Hepatocyte (in vitro differentiated cells): ENCODE measurements at regions not wholly inside any gene's neighbourhood (a gene's known extent, or its start where the extent isn't known, plus 50 kb on each side); places are given as distances from the start of the nearest gene placed in this dataset.

Experiments used
- EZH2 ChIP-seq: fragments of 200-600 bp; sonication (generic); IDR thresholded peaks from 2 replicates; pipeline ENCODE4 v1.6.1; 2016; ENCODE audit warnings: antibody characterized with exemption, mild to moderate bottlenecking, borderline replicate concordance
- EZH2phosphoT487 ChIP-seq: fragments of 200-600 bp; sonication (generic); IDR thresholded peaks from one replicate; pipeline ENCODE4 v1.6.1; 2018; ENCODE audit warnings: antibody characterized with exemption, mild to moderate bottlenecking, low read depth, moderate library complexity; ENCODE audit not compliant: unreplicated experiment, severe bottlenecking
- TF ChIP-seq, protein P1 (sequence below): fragments of 200-600 bp; sonication (generic); IDR thresholded peaks from 2 replicates; pipeline ENCODE4 v1.5.1; 2016; ENCODE audit warnings: antibody characterized with exemption, mild to moderate bottlenecking; ENCODE audit not compliant: poor library complexity

DNA sequence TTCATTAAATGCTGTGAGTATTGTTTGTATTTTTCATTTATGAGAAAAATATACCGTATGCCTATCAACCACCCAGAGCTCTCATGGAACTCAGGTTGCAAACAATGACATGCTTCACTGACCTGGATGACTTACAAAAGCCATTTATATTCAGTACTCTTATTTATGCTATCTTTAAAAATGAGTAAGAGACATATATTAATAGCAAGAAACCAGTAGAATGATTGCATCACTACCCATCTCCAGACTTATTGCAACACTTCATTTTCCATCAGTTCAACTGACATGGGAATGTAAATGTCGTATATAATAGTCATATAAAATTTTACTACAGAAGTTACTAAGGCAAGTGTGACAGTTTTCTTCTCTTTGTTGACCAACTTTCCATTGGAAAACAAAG lies 69.1 kb downstream of the OTP start:
- TF ChIP-seq, protein P1, sequence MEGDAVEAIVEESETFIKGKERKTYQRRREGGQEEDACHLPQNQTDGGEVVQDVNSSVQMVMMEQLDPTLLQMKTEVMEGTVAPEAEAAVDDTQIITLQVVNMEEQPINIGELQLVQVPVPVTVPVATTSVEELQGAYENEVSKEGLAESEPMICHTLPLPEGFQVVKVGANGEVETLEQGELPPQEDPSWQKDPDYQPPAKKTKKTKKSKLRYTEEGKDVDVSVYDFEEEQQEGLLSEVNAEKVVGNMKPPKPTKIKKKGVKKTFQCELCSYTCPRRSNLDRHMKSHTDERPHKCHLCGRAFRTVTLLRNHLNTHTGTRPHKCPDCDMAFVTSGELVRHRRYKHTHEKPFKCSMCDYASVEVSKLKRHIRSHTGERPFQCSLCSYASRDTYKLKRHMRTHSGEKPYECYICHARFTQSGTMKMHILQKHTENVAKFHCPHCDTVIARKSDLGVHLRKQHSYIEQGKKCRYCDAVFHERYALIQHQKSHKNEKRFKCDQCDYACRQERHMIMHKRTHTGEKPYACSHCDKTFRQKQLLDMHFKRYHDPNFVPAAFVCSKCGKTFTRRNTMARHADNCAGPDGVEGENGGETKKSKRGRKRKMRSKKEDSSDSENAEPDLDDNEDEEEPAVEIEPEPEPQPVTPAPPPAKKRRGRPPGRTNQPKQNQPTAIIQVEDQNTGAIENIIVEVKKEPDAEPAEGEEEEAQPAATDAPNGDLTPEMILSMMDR: no peak
- TF ChIP-seq EZH2: no peak
- TF ChIP-seq EZH2phosphoT487: no peak
